ENCODE measurements at regions not wholly inside any gene's neighbourhood (a gene's known extent, or its start where the extent isn't known, plus 50 kb on each side); places are given as distances from the start of the nearest gene placed in this dataset.

DNA sequence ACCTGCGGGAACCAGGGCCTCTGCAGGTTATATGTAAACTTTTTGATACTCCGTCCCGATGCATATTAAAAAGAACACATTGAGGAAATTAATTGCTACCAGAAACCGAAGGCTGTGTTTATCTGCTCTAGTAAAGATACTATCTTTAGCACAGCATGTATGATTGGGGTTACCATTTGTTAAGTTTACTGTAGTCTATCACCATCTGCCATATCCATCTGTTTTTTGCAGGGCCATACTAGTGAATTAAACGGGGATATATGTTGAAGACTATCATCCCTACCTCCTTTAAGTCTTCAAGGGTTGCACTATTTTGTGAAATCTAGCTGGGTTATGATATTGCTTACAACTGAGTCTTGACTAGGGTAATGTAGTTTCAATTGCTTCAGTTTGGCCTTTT, 597.0 kb downstream of the SQOR start:
- ATAC-seq = no peak

DNA sequence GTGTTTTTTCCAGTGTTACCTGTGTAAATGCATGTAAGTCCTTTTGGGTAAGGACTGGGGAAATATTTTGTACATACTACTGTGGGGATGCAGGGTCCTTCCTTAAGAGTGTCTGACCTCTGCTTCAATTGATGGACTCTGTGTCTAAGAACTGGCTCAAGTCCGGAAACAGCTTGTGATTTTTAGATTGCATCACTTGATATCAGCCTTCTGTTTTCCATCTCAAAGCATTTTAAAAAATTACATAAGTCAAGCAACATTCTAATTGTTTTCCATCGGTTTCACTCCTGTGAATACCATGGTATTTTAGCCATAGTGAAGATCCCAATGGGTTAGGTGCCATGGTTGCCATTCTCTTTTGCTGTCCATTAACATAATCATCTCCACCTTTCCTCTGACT, 597.6 kb downstream of the SQOR start:
- Mint-ChIP-seq H3K27me3 (no peaks in the 10 kb centered on the region), H3K9me3 (no peaks in the 10 kb centered on the region), H3K4me3 (no peak overlapping the region), H3K4me1 (no peaks in the 10 kb centered on the region), H3K27ac (no peak overlapping the region)
- DNase-seq (no peak), ATAC-seq (no peak)

More for the DNA sequence above, 597.0 kb downstream of the SQOR start:
- no peak overlapping the region for H3K27ac Mint-ChIP-seq
- no peak overlapping the region for H3K4me3 Mint-ChIP-seq
- H3K27me3 Mint-ChIP-seq = no peaks in the 10 kb centered on the region
- H3K9me3 Mint-ChIP-seq = no peaks in the 10 kb centered on the region
- DNase-seq = no peak
- H3K4me1 Mint-ChIP-seq = no peaks in the 10 kb centered on the region

DNA sequence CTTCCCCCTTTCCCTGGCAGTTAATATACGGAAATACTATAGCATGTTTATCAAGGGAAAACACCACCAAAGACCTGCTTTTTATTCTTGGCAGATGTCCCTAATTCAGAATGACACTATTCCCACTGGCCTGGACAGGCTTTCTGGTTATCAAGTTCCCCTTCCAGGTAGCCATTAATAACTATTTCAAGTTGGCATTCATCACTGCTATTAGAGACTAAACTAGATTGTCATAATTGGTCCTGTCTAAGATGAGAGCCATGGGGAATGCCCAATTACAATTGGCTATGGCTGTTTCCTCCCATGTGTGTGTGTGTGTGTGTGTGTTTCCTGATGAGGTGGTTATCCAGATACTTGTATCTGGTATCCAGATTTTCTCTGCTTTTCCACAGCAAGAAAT, 608.1 kb downstream of the SQOR start:
- no peak overlapping the region for H3K4me3 Mint-ChIP-seq
- ATAC-seq (no peak), DNase-seq (no peak)
- no peaks in the 10 kb centered on the region for H3K9me3 Mint-ChIP-seq
- H3K4me1 Mint-ChIP-seq = no peaks in the 10 kb centered on the region
- peaks cover 6% of the 10 kb centered on the region for H3K27me3 Mint-ChIP-seq
- H3K27ac Mint-ChIP-seq = no peak overlapping the region

DNA sequence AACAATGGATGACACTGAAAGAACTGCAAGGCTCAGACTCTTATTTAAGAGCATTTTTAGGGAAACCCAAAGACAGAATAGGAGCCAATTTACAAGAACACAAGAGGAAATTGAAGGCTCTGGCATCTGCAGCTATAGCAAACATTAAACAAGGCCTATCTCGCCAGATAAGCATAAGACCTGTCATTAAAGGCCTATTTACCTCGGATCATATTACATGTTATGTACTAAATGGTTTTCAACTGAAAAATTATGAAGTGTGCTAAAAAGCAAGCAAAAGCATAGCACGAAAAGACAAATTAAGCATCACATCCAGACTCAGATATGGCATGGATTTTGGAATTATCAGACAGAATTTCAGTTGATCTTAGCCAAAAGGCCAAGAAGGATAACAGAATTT, 617.1 kb downstream of the SQOR start:
- Mint-ChIP-seq H3K4me3 (no peak overlapping the region), H3K27ac (no peak overlapping the region), H3K27me3 (no peaks in the 10 kb centered on the region), H3K9me3 (no peaks in the 10 kb centered on the region), H3K4me1 (no peaks in the 10 kb centered on the region)
- ATAC-seq = no peak
- no peak for DNase-seq

DNA sequence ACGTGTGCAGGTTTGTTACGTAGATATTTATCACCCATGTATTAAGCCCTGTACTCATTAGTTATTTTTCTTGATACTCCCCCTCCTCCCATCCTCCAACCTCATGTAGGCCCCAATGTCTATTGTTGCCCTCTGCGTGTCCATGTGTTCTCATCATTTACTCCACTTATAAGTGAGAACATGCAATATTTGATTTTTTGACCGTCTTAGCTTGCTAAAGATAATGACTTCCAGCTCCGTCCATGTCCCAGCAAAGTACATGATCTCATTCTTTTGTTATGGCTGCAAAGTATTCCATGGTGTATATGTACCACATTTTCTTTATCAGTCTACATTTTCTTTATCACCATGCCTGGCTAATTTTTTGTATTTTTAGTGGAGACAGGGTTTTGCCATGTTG, 623.2 kb downstream of the SQOR start:
- Mint-ChIP-seq H3K27me3 (no peaks in the 10 kb centered on the region), H3K4me3 (no peak overlapping the region), H3K4me1 (no peaks in the 10 kb centered on the region), H3K9me3 (peaks cover 12 to 16% of the 10 kb centered on the region in 2 donors), H3K27ac (no peak overlapping the region)
- ATAC-seq (no peak), DNase-seq (no peak)

DNA sequence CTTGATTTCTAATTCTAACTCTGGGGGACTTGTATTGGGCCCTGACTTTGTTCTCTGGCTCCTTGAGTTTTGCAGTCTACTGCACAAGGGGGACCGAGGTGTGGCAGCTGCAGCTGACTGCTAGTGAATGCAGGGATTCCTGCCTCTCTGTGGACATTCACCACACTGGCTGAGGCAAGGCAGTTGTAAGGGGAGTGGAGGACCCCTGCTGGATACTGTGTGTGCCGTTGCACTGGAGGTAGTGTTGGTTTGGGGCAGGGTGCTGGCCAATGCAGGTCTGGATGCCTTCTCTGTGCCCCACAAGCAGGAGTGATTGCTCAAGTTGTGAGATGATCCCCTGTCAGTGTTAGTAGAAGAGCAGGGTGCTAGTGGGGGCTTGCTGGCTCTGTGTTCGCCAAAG, 626.1 kb downstream of the SQOR start:
- no peak overlapping the region for H3K4me3 Mint-ChIP-seq
- peaks cover 12 to 16% of the 10 kb centered on the region in 2 donors for H3K9me3 Mint-ChIP-seq
- H3K27me3 Mint-ChIP-seq = no peaks in the 10 kb centered on the region
- DNase-seq (no peak), ATAC-seq (no peak)
- H3K4me1 Mint-ChIP-seq = no peaks in the 10 kb centered on the region
- H3K27ac Mint-ChIP-seq = no peak overlapping the region

DNA sequence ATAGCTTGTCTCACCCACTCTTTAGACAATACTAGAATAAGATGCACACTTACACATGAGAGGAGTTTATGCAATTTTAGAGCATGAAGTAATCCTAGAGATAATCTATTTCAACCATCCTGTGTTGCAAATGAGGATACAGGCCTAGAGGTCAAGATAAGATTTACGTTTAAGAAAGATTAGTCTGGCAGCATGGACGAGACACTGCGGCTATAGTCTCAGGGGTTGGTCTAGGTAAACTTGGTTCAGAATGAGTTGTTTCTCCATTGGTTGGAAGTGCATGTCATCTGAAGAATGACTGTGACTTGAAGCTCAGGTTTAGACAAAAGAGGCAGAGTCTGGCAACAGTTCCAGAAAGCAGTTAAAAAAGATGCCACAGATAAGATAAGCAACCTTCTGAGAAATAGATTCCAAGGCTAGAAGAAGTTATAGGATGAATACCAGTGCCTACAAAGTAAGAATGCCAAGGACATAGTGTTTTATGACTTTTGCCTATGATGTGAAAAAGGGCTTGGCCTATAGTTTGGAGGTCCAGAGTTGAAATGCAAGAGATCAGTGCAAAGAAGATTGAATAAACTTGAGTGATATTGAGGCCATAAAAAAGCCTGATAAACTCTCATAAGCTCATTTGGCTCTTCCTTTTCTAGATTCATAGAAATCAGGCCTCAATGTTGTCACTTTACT, 631.0 kb downstream of the SQOR start:
- peaks cover 6 to 10% of the 10 kb centered on the region in 2 donors for H3K9me3 Mint-ChIP-seq
- H3K4me1 Mint-ChIP-seq = no peaks in the 10 kb centered on the region
- DNase-seq = no peak
- no peak for ATAC-seq
- no peak overlapping the region for H3K27ac Mint-ChIP-seq
- H3K27me3 Mint-ChIP-seq = no peaks in the 10 kb centered on the region
- H3K4me3 Mint-ChIP-seq = no peak overlapping the region

DNA sequence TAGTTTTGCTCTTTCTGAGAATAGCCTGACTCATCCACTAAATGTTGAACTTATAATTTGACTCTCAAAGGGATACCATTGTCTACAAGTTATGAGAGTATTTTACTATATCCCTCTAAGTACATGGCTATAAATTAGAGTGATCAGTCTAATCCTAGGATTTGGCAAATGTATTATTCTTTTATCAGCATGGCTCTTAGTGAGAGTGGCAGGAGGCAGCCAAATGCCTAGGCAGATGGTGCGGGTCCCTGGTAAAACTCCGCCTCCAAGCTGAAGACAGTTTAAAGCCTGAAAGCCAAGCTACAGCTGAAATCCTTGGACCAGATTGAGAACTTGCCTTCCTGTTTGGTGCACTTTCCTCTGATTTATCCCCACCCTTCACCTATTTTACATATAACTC, 631.8 kb downstream of the SQOR start:
- Mint-ChIP-seq H3K4me3 (no peak overlapping the region), H3K27ac (no peak overlapping the region), H3K27me3 (no peaks in the 10 kb centered on the region), H3K9me3 (peaks cover 0 to 1% of the 10 kb centered on the region in 2 donors), H3K4me1 (no peaks in the 10 kb centered on the region)
- DNase-seq = no peak
- no peak for ATAC-seq

DNA sequence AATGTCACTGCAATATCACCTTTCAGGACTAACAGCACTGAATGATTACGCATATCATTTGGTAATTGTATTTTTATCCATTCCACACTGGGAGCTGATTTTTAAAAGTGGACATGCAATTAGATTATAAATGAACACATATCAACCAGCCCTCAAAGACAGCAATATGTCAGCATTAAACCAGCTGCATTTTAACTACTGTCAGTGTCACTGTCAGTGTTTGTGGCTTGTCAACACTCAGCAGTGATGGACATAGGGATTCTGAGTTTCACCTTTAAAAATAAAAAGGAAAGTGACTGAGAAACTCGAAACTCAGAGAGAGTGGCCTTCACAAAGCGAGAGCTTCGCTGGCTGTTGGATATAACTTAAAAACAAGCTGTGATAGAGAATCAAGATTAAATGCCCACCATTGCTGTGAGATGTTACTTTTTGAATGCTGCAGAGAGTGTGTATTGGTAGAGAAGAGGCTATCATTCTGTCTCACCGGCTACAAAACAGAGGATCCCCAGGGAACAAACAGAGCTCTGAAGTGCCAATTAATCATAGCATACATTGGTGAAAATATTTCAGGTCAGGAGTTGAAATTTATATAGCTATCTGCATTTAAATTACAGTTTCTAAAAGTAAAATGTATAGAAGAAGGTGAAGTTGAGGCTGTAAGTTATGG, 635.8 kb downstream of the SQOR start:
- H3K9me3 Mint-ChIP-seq = no peaks in the 10 kb centered on the region
- DNase-seq = no peak
- ATAC-seq = no peak
- no peak overlapping the region for H3K4me3 Mint-ChIP-seq
- no peak overlapping the region for H3K27ac Mint-ChIP-seq
- H3K4me1 Mint-ChIP-seq = no peaks in the 10 kb centered on the region
- H3K27me3 Mint-ChIP-seq = peaks cover 8% of the 10 kb centered on the region

DNA sequence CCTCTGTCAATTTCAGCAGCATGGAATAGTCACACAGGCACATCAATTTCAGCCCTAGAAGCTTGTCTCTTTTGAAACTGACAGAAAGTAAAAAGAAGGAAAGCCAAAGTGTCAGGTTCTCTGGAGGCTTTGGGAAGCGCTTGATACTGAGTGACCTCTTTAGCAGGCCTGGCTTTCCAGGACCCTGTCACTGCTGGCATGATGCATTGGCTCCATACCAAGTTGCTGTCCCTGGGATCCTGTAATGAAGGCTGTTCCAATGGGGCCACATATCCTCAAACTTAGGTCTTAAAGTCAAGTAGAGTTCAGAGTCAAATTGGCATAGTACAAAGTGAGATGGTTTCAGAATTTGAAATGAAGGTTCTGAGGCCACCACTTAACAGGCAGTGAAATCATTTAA, 640.9 kb downstream of the SQOR start:
- no peak for ATAC-seq
- DNase-seq = no peak
- Mint-ChIP-seq H3K4me1 (no peaks in the 10 kb centered on the region), H3K27me3 (peaks cover 8% of the 10 kb centered on the region), H3K9me3 (peaks cover 0 to 5% of the 10 kb centered on the region in 2 donors), H3K4me3 (no peak overlapping the region), H3K27ac (no peak overlapping the region)

DNA sequence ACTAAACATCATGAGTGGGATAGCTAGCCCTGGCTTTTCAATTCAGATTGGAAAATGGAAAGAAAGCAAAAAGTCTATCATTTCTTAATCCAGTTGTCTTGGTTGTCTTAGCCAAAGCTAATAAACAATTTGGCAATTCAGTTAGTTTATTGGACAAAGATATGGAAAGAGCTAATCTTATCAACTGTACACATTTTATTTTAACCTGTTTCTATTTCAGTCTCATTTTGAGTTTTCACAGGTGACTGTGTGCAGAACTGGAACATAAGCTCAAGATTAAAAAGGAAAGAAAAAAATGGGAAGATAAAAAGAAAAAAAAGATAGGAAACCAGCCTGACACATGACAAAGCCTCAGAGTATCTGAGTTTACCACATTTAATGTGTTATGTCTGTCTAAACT, 642.6 kb downstream of the SQOR start:
- H3K27ac Mint-ChIP-seq = no peak overlapping the region
- DNase-seq (no peak), ATAC-seq (no peak)
- H3K4me3 Mint-ChIP-seq = no peak overlapping the region
- H3K9me3 Mint-ChIP-seq = peaks cover 0 to 5% of the 10 kb centered on the region in 2 donors
- H3K4me1 Mint-ChIP-seq = no peaks in the 10 kb centered on the region
- peaks cover 8% of the 10 kb centered on the region for H3K27me3 Mint-ChIP-seq

DNA sequence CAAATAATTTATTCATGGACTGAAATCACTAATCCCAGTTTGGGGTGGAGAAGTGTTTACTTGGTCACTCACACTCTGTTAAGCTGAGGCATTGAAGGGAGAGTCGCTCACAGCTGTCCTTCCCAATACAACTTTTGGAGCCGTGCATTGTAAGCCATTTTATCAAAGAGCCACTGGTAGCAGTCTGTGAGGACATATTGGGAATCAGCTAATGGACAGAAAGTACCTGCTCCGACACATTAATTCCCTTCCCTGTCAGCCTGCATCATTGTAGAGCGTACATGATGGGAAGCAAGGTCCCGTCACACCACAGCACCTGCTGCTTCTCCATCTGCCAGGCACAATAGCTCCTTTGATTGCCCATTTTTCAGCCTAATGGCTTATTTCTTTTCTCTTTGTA, 643.2 kb downstream of the SQOR start:
- Mint-ChIP-seq H3K27ac (no peak overlapping the region), H3K4me3 (no peak overlapping the region), H3K9me3 (peaks cover 0 to 5% of the 10 kb centered on the region in 2 donors), H3K27me3 (peaks cover 2% of the 10 kb centered on the region), H3K4me1 (no peaks in the 10 kb centered on the region)
- ATAC-seq (no peak), DNase-seq (no peak)

DNA sequence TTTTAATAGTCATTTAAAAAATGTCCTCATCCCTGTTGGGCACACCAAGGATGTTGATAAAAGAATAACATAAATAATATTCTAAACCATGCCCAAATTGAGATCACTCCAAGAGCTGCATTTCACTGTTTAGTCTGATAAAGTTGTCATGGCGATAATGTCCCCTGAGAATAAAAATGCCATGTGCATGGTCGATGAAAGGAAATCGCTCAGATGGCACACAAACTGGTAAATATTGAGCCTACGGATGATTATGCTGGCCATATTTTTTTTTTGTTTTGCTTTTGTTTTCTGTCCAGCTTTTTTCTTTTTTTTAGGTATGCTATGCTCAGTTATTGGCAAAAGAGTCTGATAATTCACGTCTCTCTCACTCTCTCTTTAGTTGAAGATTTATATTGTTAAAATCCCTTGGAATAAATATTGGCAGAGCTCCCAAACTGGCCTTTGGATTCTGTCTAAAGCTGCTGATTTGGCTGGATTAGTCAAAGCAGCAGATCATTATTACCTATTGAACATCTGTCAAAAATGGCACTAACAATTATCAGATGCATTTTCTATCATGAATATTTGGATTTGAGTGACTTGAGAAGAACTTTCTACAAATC, 643.8 kb downstream of the SQOR start:
- peaks cover 0 to 5% of the 10 kb centered on the region in 2 donors for H3K9me3 Mint-ChIP-seq
- no peaks in the 10 kb centered on the region for H3K4me1 Mint-ChIP-seq
- ATAC-seq (no peak), DNase-seq (no peak)
- no peaks in the 10 kb centered on the region for H3K27me3 Mint-ChIP-seq
- no peak overlapping the region for H3K4me3 Mint-ChIP-seq
- no peak overlapping the region for H3K27ac Mint-ChIP-seq

DNA sequence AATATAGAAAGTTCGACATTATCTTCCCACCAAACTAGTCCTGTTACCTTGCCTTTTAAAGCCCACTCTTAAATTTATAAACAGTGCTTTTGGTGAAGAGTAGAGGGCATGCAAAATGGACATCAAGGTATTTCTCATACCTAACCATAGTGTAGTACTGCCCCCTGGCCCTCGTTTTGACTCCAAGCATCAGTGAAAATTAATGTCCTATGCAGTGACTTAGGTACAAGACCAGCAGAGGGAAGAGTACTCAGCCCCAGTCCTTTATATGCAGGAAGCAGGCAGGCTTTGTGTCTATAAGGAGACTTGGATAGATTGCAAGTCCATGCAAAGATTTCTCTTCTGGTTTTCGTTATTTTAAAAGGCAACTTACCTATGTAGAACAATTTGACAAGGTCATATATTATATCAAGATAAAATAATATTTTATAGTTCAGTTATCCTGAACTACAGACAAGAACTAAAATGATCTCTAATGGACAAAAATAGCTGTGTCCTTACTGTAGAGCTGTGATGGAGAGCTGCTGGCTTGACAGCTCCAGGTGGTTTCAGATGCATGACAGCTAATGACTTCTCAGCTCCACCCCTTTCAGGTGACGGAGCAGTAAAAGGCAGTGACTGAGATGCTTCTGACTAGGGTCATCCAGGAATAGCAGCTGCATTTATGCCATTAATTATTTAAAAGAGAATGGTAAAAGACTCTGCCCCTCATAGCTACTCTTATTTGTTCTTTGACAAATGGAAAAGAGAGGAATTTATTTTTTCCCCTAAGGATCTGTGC, 646.1 kb downstream of the SQOR start:
- Mint-ChIP-seq H3K4me3 (no peak overlapping the region), H3K4me1 (no peaks in the 10 kb centered on the region)
- no peak for ATAC-seq

DNA sequence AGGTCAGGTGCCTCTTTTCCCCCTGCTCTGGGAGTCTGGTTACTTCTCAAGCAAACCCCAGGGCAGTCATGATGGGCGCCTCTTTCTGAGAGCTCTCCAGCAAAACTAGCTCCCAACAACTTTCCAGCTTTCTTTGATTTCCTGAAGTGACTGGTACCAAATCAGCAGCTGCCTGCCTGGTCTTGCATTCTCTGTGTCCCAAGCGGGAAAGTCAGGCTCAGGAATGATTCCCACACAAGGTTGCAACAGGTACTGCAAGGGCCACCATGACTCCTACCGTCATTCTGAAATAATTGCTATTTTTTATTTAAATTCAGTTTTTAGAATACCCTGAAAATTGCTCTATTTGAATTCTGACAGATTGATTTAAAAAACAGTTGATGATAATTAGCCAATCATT, 658.7 kb downstream of the SQOR start:
- ATAC-seq (no peak), DNase-seq (no peak)
- H3K4me1 Mint-ChIP-seq = no peaks in the 10 kb centered on the region
- no peaks in the 10 kb centered on the region for H3K27me3 Mint-ChIP-seq
- peaks cover 0 to 7% of the 10 kb centered on the region in 2 donors for H3K9me3 Mint-ChIP-seq
- no peak overlapping the region for H3K27ac Mint-ChIP-seq
- H3K4me3 Mint-ChIP-seq = no peak overlapping the region

More for the DNA sequence above, 646.1 kb downstream of the SQOR start:
- no peak overlapping the region for H3K27ac Mint-ChIP-seq
- DNase-seq = no peak
- H3K27me3 Mint-ChIP-seq = no peaks in the 10 kb centered on the region
- peaks cover 0 to 5% of the 10 kb centered on the region in 2 donors for H3K9me3 Mint-ChIP-seq

DNA sequence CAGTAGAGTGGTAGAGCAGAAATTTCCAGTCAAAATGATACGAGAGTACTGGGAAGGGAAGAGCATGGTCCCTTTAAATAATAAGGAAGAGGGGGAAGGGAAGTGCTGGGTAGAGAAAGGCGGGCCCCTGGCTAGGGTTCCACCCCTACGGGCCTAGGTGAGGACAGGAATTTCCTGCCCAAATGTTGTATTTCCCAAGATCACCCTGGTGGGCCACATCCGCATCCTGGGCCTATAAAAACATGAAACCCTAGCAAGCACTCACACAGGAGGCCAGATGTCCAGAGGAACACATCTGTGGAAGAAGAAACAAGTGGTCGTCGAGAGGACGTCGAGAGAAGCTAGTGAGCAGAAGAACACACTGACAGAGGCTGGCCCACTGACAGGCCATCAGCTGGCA, 661.2 kb downstream of the SQOR start:
- no peak overlapping the region for H3K27ac Mint-ChIP-seq
- ATAC-seq = no peak

More for the DNA sequence above, 661.2 kb downstream of the SQOR start:
- Mint-ChIP-seq H3K4me1 (no peaks in the 10 kb centered on the region), H3K4me3 (no peak overlapping the region), H3K27me3 (no peaks in the 10 kb centered on the region), H3K9me3 (no peaks in the 10 kb centered on the region)
- DNase-seq = no peak

Measured in stimulated activated naive CD8-positive, alpha-beta T cell treated with anti-CD3 and anti-CD28 coated beads, Interleukin-15, amount 100 ng/mL, for 72 hours (primary cell).